Islet precursor cell (in vitro differentiated cells): ENCODE measurements at regions not wholly inside any gene's neighbourhood (a gene's known extent, or its start where the extent isn't known, plus 50 kb on each side); places are given as distances from the start of the nearest gene placed in this dataset.

Experiments used
- DNase-seq: peaks from one replicate; pipeline ENCODE4 v3.0.0-alpha.2; 2018

DNA sequence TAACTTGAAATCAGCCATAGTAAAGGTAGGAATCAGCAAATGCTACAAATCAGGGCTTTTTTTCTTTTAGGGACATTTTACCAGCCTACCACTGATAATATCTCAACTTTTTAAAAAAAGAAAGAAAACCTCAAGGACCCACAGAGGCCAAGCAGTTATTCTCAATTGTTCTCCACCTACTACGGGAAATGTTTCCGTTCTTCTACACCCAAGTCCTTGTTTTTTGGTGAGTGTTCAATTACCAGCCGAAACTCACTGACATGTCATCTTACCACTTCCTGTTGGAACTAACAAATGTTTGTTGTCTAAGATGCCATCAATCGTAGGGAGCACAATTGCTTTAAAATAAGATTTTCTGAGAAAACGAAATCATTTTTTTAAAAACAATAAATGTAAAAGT, 50.2 kb upstream of the CDK1 start:
- DNase-seq, result no peak

GRCh38 chr10:60726257-60726656, 52.0 kb upstream of the CDK1 start:
- no peak for DNase-seq

DNA sequence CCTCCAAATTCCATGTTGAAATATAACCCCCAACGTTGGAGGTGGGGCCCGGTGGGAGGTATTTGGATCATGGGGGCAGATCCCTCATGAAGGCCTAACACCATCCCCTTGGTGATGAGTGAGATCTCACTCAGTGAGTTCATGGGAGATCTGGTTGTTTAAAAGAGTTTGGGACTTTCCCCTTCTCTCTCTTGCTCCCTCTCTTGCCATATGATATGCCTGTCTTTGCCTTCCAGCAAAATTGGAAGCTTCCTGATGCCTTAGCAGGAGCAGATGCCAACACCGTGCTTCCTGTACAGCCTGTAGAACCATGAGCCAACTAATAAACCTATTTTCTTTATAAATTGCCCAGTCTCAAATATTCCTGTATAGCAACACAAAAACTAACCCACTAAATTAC, 55.7 kb upstream of the CDK1 start:
- DNase-seq, result no peak

DNA sequence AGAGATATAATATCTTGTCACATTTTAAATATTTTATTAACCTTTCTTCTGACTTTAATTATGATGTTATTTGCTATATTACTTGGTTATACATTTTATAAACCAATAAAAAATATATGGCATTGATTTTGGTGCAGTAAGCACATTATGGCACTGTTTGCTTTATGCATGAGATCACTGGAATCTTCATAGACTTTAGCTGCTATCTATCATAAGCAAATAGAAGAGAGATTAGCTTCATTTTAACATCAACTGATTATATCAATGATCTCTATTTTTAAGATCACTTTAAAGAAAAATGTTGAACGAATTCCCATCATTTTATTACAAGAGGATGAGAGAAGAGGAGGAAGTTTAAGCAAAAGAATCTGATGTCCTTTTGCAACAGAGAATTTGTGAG, 58.6 kb upstream of the CDK1 start:
- no peak for DNase-seq

DNA sequence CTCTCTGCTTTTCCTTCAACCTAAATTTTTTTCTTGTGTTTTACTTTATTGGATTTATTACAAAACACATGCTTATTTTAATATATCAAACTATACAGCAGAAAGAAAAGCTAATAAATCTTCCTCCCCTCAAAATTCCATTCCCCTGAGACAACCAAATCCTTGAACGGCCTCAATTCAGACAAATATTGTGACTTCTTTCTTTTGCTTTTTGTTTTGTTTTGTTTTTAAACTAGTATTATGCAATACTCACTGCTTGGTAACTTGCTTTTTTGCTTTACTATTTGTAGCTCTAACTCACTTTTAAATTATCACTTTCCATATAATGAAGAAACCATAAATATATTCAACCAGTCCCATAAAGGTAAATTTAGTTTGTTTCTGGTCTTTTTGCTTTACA, 59.4 kb upstream of the CDK1 start:
- no peak for DNase-seq

DNA sequence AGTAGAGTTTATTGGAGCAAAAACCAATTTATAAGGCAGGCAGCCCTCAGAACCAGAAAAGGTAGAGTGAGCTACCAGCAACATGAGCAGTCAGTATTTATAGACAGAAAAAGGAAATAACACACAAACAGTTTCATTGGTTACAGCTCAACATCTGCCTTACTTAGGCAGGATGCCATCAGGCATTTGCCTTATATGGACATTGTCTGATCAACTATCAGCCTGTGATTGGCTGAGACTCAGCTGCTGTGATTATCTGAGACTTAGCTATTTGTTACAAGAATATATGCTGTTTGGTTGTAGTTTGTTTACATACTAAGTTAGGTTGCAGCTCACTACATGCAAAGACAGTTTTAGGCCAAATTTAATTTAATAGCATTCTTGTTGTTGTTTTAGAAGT, 60.4 kb upstream of the CDK1 start:
- DNase-seq, result no peak

DNA sequence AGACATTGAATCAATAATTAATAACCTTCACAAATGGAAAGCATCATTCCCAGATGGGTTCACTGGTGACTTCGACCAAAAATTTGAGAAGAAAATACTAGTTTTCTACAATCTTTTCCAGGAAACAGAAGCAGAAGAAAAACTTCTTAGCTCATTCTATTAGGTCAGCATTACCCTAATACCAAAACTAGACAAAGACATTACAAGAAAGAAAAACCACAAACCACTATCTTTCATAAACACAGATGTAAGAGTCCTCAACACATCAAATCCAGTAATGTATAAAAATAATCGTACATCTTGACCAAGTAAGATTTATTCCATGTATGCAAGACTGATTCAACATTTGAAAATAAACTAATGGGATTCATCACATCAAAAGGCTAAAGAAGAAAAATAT, 64.0 kb upstream of the CDK1 start:
- no peak for DNase-seq

- no peak for DNase-seq
Measured at GRCh38 chr10:60711496-60711895, 66.8 kb upstream of the CDK1 start.

DNA sequence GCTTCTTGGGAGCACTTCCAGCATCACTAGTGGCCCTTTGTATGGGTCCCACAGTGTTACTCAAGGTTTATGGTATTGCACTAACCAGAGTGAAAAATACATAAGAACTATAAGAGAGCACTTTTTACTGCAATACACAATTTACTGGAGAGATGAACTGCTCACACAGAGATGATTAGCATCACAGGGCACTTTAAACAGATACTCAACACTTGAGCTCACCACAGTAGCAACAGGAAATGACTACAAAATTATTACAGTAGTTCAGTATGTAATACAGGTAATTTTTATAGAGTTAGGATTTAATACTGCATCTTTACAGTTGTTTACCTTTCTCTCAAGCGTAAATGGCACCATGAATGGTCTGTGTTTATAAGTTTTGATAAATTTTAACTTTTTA, 68.2 kb upstream of the CDK1 start:
- DNase-seq, result no peak

DNA sequence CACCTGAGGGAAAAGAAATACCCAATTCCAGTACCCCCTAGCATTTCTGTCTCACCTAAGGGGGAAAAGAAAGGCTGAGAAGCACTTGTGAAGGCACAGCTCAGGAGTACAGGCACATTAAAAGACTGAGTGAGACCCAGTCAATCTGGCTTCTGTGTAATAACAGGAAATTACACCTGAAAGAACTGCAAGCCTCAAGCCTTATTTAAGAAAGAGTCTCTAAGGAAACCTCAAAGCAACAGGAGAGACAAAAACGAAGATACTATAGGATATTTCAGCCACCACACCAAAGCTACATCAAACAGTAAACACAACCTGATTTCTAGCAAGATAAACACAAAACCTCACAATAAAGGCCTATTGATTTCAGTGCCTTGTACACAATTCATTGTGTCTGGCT, 69.6 kb upstream of the CDK1 start:
- no peak for DNase-seq

DNA sequence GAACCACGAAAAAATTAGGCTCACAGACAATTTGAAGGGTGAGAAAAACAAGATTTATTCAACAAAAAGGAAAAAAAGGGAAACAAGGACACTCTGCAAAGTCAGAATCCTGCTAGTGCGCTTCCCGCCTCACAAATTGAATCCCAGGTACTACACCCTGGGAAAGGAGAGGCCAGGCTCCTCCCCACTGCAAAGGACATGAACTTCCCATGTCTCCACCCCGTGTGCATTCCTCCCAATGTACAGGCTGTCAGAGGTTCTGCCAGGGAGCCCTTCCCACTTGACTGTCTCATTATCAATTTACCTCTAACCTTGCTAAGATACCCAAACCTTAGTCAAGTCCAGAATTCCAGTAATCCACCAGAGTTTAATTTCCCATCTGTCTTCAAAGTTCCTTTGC, 70.4 kb upstream of the CDK1 start:
- DNase-seq, result no peak

DNA sequence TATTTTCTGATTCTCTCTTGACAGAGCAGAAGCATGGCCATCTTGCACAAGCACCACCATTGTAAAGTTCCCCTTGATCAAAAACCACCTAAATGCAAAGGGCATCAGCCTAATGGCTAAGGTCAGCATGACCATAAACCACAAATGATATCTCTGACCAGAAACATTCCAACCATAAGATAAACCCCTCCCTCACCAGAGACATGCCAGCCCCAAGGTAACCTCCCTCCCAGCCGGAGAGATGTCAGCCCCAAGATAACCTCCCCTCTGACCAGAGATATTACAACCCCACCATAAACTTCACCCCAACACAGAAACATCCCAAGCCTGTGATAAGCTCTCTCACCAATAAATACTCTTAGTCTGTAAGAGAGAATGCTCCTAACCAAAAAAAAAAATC, 72.1 kb upstream of the CDK1 start:
- DNase-seq, result no peak

DNA sequence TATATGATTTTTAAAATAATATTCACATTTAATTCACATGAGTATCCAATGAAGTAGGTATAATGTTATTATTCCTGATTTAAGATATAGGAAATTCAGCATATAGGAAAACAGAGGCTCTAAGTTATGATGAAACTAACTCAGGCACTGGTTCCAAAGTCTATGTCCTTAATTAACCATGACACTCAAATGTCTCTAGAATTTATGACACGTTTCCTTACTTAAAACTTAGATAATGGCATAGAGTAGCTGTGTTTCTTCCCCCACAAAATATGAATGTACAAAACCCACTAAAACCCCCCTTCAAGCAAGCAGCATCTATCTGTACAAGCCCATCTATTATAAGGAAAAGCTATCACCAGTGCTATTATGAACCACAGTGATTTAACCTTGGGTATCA, 72.9 kb upstream of the CDK1 start:
- no peak for DNase-seq

- no peak for DNase-seq
Measured at GRCh38 chr10:60704471-60704870, 73.8 kb upstream of the CDK1 start.

GRCh38 chr10:60703266-60704041, 74.8 kb upstream of the CDK1 start:
- no peak for DNase-seq

DNA sequence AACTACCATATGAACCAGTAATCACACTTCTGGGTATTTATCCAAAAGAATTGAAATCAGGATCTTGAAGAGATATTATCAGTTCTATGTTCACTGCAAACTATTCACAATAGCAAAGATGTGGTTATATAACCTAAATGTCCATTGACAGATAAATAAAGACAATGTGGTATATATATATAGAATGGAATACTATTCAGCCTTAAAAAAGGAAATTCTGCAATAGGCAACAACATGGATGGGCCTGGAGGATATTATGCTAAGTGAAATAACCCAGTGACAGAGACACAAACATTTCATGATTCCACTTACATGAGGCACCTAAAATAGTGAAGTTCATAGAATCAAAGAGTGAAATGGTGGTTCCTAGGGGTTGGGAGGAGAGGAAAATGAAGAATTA, 90.6 kb upstream of the CDK1 start:
- no peak for DNase-seq

DNA sequence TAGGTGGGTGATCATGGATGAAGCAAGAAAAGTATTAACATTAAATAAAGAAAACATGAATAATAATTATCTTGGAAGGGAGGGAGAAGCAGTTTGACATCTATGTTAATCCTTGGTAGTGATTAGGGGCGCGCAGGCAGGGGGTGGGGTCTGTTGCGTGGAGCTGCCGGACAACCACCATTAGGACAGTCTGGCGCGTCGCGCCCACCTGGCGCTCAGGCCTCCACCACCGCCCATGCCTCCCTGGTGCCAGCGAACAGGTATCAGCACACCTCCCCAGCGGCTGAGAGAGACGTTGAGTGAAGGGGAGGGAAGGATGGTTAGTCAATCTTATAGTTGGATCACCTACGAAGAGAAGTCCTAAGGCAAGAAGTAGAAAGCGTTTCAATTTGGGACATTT, 94.2 kb upstream of the CDK1 start:
- DNase-seq, result no peak

DNA sequence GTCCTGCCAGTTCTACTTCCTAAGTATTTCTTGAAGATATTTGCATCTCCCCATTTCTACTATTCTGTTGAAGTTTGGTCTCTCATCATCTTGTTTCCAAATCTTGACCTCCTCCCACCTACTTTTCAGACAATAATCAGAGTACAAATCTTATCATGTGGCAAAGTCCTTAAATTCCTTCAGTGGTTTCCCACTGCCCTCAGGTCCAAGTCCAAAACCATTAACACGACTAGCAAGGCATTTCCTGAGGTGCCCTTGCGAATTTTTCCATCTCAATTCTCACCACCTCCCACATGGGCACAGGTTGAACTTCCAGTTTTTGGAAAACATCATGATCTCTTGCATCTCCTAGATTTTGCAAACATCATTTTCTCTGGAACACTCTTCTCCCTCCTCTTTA, 97.2 kb upstream of the CDK1 start:
- no peak for DNase-seq

DNA sequence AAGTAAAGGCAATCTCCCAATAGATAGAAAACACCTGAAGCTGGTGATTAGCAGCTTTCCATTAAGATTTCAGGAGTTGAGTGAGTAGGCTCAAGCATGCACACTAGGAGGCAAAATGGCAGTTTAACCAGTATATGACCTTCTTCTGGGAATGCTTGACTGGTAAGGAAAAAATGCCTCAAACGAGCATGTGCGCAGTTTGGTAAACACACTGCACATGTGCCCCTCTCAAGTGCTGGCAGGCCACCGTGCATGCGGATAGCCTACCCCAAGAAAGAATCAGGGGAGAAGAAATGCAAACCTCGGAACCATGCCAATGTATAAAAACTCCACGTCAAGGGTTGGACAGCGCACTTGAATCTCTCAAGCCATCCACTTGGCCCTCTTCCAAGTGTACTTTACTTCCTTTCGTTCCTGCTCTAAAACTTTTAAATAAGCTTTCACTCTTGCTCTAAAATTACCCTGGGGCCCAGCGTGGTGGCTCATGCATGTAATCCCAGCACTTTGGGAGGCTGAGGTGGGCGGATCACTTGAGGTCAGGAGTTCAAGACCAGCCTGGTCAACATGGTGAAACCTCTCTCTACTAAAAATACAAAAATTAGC, 98.8 kb upstream of the CDK1 start:
- no peak for DNase-seq

DNA sequence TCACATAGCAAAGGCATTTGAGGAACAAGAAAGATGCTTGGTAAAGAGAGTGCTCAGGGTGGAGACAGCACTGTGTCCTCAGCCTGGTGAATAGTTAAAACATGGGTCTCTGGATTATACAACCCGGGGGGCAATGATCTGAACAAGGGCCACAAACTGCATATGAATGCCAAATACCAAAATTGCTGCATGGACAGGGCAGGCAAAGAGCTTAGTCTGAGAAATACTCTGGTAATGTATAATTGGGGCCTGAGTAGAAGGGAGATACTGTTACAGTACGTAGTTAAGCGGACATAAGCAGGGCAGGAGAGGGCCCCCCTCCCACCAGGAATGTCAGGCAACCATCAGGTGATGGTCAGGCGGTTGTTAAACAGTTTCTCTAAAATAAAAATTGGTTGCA, 99.3 kb upstream of the CDK1 start:
- DNase-seq, result no peak

GRCh38 chr10:60677531-60678129, 100.6 kb upstream of the CDK1 start:
- no peak for DNase-seq

GRCh38 chr10:60675236-60675635, 103.0 kb upstream of the CDK1 start:
- DNase-seq, result no peak

- no peak for DNase-seq
Measured at GRCh38 chr10:60669501-60669900, 108.8 kb upstream of the CDK1 start.

GRCh38 chr10:60666221-60666620, 112.1 kb upstream of the CDK1 start:
- no peak for DNase-seq

DNA sequence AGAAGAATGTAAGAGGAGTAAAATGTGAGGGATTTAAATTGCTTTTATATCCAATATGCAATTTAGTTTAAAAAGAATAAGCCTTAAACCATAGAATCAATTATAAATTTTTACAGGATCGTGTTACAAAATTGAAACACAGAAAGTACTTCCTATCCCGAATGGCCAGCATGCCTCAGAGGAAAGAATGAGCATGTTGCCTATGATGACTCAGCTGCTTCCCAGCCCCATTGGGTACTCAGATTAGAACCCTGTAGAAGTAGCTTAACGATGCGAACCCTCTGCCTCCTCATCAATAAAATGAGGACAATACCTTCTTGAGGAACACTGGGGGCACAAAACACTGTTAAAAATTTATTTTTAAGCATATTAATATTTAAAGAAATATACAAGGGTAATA, 113.4 kb upstream of the CDK1 start:
- DNase-seq, result no peak
